ENCODE measurements at regions not wholly inside any gene's neighbourhood (a gene's known extent, or its start where the extent isn't known, plus 50 kb on each side); places are given as distances from the start of the nearest gene placed in this dataset.

GRCh38 chr2:156155319-156155718 is 177.2 kb downstream of the NR4A2 start:
- TF ChIP-seq, protein P1, sequence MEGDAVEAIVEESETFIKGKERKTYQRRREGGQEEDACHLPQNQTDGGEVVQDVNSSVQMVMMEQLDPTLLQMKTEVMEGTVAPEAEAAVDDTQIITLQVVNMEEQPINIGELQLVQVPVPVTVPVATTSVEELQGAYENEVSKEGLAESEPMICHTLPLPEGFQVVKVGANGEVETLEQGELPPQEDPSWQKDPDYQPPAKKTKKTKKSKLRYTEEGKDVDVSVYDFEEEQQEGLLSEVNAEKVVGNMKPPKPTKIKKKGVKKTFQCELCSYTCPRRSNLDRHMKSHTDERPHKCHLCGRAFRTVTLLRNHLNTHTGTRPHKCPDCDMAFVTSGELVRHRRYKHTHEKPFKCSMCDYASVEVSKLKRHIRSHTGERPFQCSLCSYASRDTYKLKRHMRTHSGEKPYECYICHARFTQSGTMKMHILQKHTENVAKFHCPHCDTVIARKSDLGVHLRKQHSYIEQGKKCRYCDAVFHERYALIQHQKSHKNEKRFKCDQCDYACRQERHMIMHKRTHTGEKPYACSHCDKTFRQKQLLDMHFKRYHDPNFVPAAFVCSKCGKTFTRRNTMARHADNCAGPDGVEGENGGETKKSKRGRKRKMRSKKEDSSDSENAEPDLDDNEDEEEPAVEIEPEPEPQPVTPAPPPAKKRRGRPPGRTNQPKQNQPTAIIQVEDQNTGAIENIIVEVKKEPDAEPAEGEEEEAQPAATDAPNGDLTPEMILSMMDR (IDR thresholded peaks at IDR 0.05): no peak
- TF ChIP-seq POLR2A (IDR thresholded peaks at IDR 0.05): no peak

Measured in testis (tissue), 2 donors.